ENCODE measurements at regions not wholly inside any gene's neighbourhood (a gene's known extent, or its start where the extent isn't known, plus 50 kb on each side); places are given as distances from the start of the nearest gene placed in this dataset.

GRCh38 chr9:96027251-96028131 is 152.0 kb downstream of the ERCC6L2 start:
- TF ChIP-seq CTCF (IDR thresholded peaks at IDR 0.05) (peak in 1 of 5 experiments; percentile 22), POLR2A (IDR thresholded peaks at IDR 0.05) (no peak), EP300 (IDR thresholded peaks at IDR 0.05) (no peak)

Measured in tibial nerve (tissue), 4 donors.